PC-3 (cell line): ENCODE measurements at regions not wholly inside any gene's neighbourhood (a gene's known extent, or its start where the extent isn't known, plus 50 kb on each side); places are given as distances from the start of the nearest gene placed in this dataset.

Experiments
- EZH2 ChIP-seq: fragments of 300-600 bp; sonication (generic); IDR thresholded peaks from one replicate; pipeline ENCODE4 v1.6.1; 2017; ENCODE audit warnings: antibody characterized with exemption, mild to moderate bottlenecking, low read length; ENCODE audit not compliant: unreplicated experiment
- EZH2phosphoT487 ChIP-seq: fragments of 300-600 bp; sonication (generic); IDR thresholded peaks from 2 replicates; pipeline ENCODE4 v1.6.1; 2018; ENCODE audit warnings: mild to moderate bottlenecking, antibody characterized with exemption, low read length, borderline replicate concordance
- TF ChIP-seq, protein P1 (sequence below): fragments of 300-600 bp; sonication (generic); conservative IDR thresholded peaks from 2 replicates; pipeline ENCODE4 v1.5.1; 2017; ENCODE audit warnings: antibody characterized with exemption, low read depth, mild to moderate bottlenecking, low read length

DNA sequence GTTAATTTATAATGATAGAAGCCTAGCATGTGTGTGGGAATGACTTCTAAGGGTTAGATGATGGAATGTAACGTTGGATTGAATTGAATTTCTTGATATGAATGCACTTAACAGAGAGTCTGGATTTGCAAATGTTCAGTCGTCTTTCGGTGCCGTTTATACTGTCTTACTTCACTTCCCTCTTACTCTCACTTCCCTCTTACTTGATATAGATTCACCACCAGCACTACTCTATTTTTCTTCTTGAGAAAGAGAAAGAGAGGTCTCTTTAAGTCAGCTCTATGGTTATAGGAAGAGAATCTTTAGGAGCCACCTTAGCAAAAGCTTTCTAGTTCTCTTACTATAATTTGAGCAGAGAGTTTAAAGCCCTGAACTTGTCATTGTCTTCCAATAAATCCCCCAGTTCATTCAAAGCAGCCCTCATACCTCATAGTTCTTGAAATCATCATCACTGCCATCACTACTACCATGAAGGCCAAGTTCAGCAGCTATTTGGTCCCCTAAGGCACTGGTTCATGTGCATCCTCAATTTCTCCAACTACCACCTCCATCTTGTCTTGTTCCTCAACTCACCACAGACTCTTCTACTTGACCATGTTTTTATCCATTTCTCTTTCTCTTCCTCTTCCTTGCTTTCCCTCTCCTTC lies 501.7 kb upstream of the TCF4 start:
- TF ChIP-seq, protein P1, sequence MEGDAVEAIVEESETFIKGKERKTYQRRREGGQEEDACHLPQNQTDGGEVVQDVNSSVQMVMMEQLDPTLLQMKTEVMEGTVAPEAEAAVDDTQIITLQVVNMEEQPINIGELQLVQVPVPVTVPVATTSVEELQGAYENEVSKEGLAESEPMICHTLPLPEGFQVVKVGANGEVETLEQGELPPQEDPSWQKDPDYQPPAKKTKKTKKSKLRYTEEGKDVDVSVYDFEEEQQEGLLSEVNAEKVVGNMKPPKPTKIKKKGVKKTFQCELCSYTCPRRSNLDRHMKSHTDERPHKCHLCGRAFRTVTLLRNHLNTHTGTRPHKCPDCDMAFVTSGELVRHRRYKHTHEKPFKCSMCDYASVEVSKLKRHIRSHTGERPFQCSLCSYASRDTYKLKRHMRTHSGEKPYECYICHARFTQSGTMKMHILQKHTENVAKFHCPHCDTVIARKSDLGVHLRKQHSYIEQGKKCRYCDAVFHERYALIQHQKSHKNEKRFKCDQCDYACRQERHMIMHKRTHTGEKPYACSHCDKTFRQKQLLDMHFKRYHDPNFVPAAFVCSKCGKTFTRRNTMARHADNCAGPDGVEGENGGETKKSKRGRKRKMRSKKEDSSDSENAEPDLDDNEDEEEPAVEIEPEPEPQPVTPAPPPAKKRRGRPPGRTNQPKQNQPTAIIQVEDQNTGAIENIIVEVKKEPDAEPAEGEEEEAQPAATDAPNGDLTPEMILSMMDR = no peak
- TF ChIP-seq EZH2 (no peak), EZH2phosphoT487 (no peak)
